LNCaP clone FGC (cell line): ENCODE measurements at regions not wholly inside any gene's neighbourhood (a gene's known extent, or its start where the extent isn't known, plus 50 kb on each side); places are given as distances from the start of the nearest gene placed in this dataset.

ENCODE experiments used
- DNase-seq: peaks from one replicate; pipeline ENCODE4 v3.0.0-alpha.2; 2011; ENCODE audit warnings: low read depth
- H3K4me3 ChIP-seq: 2 replicates; pipeline ENCODE4 v1.5.1; 2011; ENCODE audit warnings: mild to moderate bottlenecking, low read depth, low read length, control low read depth
- CTCF ChIP-seq: IDR thresholded peaks from 2 replicates; pipeline ENCODE4 v1.5.1; 2012; ENCODE audit warnings: mild to moderate bottlenecking; ENCODE audit not compliant: control insufficient read depth, insufficient read depth; ENCODE audit errors: extremely low read depth

- DNase-seq = no peak
- H3K4me3 ChIP-seq = no peak overlapping the region
- TF ChIP-seq CTCF = no peak
Measured at GRCh38 chr5:159427180-159428012, 97.1 kb upstream of the IL12B start.

- TF ChIP-seq CTCF = no peak
- DNase-seq = no peak
- H3K4me3 ChIP-seq = no peak overlapping the region
Measured at GRCh38 chr5:159430361-159431012, 100.2 kb upstream of the IL12B start.

GRCh38 chr5:159435855-159436254 is 105.6 kb upstream of the IL12B start:
- no peak overlapping the region for H3K4me3 ChIP-seq
- TF ChIP-seq CTCF = no peak
- DNase-seq = no peak

GRCh38 chr5:159438092-159438491 is 107.8 kb upstream of the IL12B start:
- DNase-seq = no peak
- TF ChIP-seq CTCF = no peak
- H3K4me3 ChIP-seq = no peak overlapping the region

- TF ChIP-seq CTCF = no peak
- no peak overlapping the region for H3K4me3 ChIP-seq
- DNase-seq = no peak
Measured at GRCh38 chr5:159439002-159439401, 108.7 kb upstream of the IL12B start.

- no peak for DNase-seq
- H3K4me3 ChIP-seq = no peak overlapping the region
- TF ChIP-seq CTCF = 0 out of 2 replicates have a peak, but pooled peaks have one; percentile 9
Measured at GRCh38 chr5:159440235-159440634, 109.9 kb upstream of the IL12B start.
